Parathyroid adenoma (tissue), 2 donors: ENCODE measurements at regions not wholly inside any gene's neighbourhood (a gene's known extent, or its start where the extent isn't known, plus 50 kb on each side); places are given as distances from the start of the nearest gene placed in this dataset.

Experiments used
- H2AFZ ChIP-seq: fragments of 300-600 bp; sonication (generic); one replicate; pipeline ENCODE4 v1.7.0; 2017; ENCODE audit warnings: antibody characterized with exemption, mild to moderate bottlenecking
- H3K27ac ChIP-seq: fragments of 300-600 bp; sonication (generic); one replicate; pipeline ENCODE4 v1.7.0; 2017
- H3K27me3 ChIP-seq: fragments of 300-600 bp; sonication (generic); one replicate; pipeline ENCODE4 v1.7.0; 2017; ENCODE audit warnings: low read length; ENCODE audit not compliant: control insufficient read depth, insufficient read depth
- H3K36me3 ChIP-seq: fragments of 300-600 bp; sonication (generic); one replicate; pipeline ENCODE4 v1.7.0; 2017; ENCODE audit warnings: low read length; ENCODE audit not compliant: control insufficient read depth, insufficient read depth
- H3K4me1 ChIP-seq: fragments of 300-600 bp; sonication (generic); one replicate; pipeline ENCODE4 v1.7.0; 2017; ENCODE audit warnings: control low read depth
- H3K4me2 ChIP-seq: fragments of 300-600 bp; sonication (generic); one replicate; pipeline ENCODE4 v1.7.0; 2017; ENCODE audit warnings: low read length
- H3K4me3 ChIP-seq: fragments of 300-600 bp; sonication (generic); one replicate; pipeline ENCODE4 v1.7.0; 2017; ENCODE audit warnings: low read depth, low read length
- H3K79me2 ChIP-seq: fragments of 300-600 bp; sonication (generic); one replicate; pipeline ENCODE4 v1.7.0; 2017; ENCODE audit warnings: control low read depth
- H3K9ac ChIP-seq: fragments of 300-600 bp; sonication (generic); one replicate; pipeline ENCODE4 v1.7.0; 2017; ENCODE audit warnings: mild to moderate bottlenecking
- H3K9me3 ChIP-seq: fragments of 300-600 bp; sonication (generic); one replicate; pipeline ENCODE4 v1.7.0; 2017; ENCODE audit warnings: low read length; ENCODE audit not compliant: control insufficient read depth
- CTCF ChIP-seq: fragments of 300-600 bp; sonication (generic); IDR thresholded peaks from one replicate; pipeline ENCODE4 v1.7.0; 2017; ENCODE audit warnings: antibody characterized with exemption, mild to moderate bottlenecking
- donor health status: primary hyperparathyroidism.

DNA sequence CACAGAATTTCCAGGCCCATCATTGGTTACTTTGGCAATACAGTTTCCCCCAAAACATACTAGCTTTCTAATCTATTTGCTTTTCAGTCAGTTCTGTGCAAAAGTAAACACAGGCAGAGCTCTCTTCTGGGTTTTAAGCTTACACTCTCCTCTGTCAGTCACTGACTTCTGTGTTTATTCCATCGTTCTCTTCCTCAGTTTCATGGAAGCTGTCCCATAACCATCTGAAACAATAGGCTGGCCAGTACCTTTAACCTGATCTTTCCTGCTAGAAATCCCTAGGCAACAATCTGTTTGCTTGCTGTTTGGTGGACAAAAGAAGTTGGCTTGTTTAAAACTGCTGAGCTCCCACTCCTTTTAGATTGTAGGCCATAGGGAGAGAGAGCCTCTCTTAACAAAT, 431.5 kb downstream of the HACE1 start:
- Histone ChIP-seq H3K27me3 (no peaks in the 10 kb centered on the region), H2AFZ (no peak overlapping the region), H3K27ac (no peak overlapping the region), H3K4me1 (no peaks in the 10 kb centered on the region), H3K36me3 (no peaks in the 10 kb centered on the region), H3K4me2 (no peak overlapping the region), H3K79me2 (no peaks in the 10 kb centered on the region), H3K9ac (no peak overlapping the region), H3K9me3 (no peaks in the 10 kb centered on the region), H3K4me3 (no peak overlapping the region)
- TF ChIP-seq CTCF, result no peak

- Histone ChIP-seq H3K27ac (no peak overlapping the region), H3K27me3 (no peaks in the 10 kb centered on the region), H3K36me3 (no peaks in the 10 kb centered on the region), H3K4me3 (no peak overlapping the region), H3K79me2 (no peaks in the 10 kb centered on the region), H2AFZ (no peak overlapping the region), H3K4me2 (no peak overlapping the region), H3K4me1 (no peaks in the 10 kb centered on the region), H3K9me3 (no peaks in the 10 kb centered on the region), H3K9ac (no peak overlapping the region)
- no peak for TF ChIP-seq CTCF
These were observed 436.0 kb downstream of the HACE1 start for GRCh38 chr6:104423691-104424090.

GRCh38 chr6:104421650-104422049, 438.1 kb downstream of the HACE1 start:
- no peak for TF ChIP-seq CTCF
- no peaks in the 10 kb centered on the region for H3K4me1 ChIP-seq
- H3K4me2 ChIP-seq, result no peak overlapping the region
- no peak overlapping the region for H3K9ac ChIP-seq
- H3K36me3 ChIP-seq, result no peaks in the 10 kb centered on the region
- no peak overlapping the region for H3K27ac ChIP-seq
- H3K27me3 ChIP-seq, result no peaks in the 10 kb centered on the region
- no peaks in the 10 kb centered on the region for H3K79me2 ChIP-seq
- no peaks in the 10 kb centered on the region for H3K9me3 ChIP-seq
- H2AFZ ChIP-seq, result no peak overlapping the region
- H3K4me3 ChIP-seq, result no peak overlapping the region

DNA sequence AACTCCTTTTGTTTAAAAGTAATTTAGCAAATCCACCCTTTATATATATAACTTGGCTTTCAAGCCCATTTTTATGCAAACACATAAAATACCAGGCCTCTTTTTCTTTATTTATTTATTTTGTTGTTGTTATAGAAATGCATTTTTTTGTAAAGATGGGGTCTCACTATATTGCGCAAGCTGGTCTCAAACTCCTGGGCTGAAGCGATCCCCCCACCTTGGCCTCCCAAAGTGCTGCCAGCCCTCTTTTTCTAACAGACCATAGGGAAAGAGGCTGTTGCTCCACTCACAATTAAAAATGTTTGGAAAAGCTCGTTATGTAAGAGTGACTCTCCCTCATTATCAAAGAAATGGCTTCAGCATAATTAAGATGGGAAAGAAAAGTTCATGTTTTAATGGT, 440.9 kb downstream of the HACE1 start:
- no peak overlapping the region for H2AFZ ChIP-seq
- no peaks in the 10 kb centered on the region for H3K9me3 ChIP-seq
- H3K4me2 ChIP-seq, result no peak overlapping the region
- H3K27me3 ChIP-seq, result no peaks in the 10 kb centered on the region
- H3K9ac ChIP-seq, result no peak overlapping the region
- TF ChIP-seq CTCF, result no peak
- H3K79me2 ChIP-seq, result no peaks in the 10 kb centered on the region
- H3K4me3 ChIP-seq, result no peak overlapping the region
- H3K27ac ChIP-seq, result no peak overlapping the region
- H3K4me1 ChIP-seq, result no peaks in the 10 kb centered on the region
- no peaks in the 10 kb centered on the region for H3K36me3 ChIP-seq

GRCh38 chr6:104418125-104418524, 441.6 kb downstream of the HACE1 start:
- H3K4me2 ChIP-seq, result no peak overlapping the region
- TF ChIP-seq CTCF, result no peak
- no peaks in the 10 kb centered on the region for H3K27me3 ChIP-seq
- no peaks in the 10 kb centered on the region for H3K36me3 ChIP-seq
- no peak overlapping the region for H2AFZ ChIP-seq
- no peak overlapping the region for H3K27ac ChIP-seq
- H3K9ac ChIP-seq, result no peak overlapping the region
- H3K4me3 ChIP-seq, result no peak overlapping the region
- H3K79me2 ChIP-seq, result no peaks in the 10 kb centered on the region
- no peaks in the 10 kb centered on the region for H3K4me1 ChIP-seq
- no peaks in the 10 kb centered on the region for H3K9me3 ChIP-seq
